GM12864 (cell line): ENCODE measurements at regions not wholly inside any gene's neighbourhood (a gene's known extent, or its start where the extent isn't known, plus 50 kb on each side); places are given as distances from the start of the nearest gene placed in this dataset.

Experiments used
- DNase-seq: peaks from one replicate; pipeline ENCODE4 v3.0.0-alpha.2; 2011; ENCODE audit warnings: low read depth
- H3K4me3 ChIP-seq: 2 replicates; pipeline ENCODE4 v1.5.1; 2011; ENCODE audit warnings: mild to moderate bottlenecking, low read depth, low read length, control low read depth
- TF ChIP-seq, protein P1 (sequence below): IDR thresholded peaks from 2 replicates; pipeline ENCODE4 v1.5.1; 2011; ENCODE audit warnings: low read depth, mild to moderate bottlenecking, moderate library complexity, low read length, control low read depth, inconsistent platforms; ENCODE audit errors: missing control alignments

GRCh38 chr17:79513206-79513605, 97.6 kb downstream of the RBFOX3 start:
- DNase-seq = no peak
- no peak overlapping the region for H3K4me3 ChIP-seq
- TF ChIP-seq, protein P1, sequence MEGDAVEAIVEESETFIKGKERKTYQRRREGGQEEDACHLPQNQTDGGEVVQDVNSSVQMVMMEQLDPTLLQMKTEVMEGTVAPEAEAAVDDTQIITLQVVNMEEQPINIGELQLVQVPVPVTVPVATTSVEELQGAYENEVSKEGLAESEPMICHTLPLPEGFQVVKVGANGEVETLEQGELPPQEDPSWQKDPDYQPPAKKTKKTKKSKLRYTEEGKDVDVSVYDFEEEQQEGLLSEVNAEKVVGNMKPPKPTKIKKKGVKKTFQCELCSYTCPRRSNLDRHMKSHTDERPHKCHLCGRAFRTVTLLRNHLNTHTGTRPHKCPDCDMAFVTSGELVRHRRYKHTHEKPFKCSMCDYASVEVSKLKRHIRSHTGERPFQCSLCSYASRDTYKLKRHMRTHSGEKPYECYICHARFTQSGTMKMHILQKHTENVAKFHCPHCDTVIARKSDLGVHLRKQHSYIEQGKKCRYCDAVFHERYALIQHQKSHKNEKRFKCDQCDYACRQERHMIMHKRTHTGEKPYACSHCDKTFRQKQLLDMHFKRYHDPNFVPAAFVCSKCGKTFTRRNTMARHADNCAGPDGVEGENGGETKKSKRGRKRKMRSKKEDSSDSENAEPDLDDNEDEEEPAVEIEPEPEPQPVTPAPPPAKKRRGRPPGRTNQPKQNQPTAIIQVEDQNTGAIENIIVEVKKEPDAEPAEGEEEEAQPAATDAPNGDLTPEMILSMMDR = no peak

GRCh38 chr17:79511471-79511870, 99.4 kb downstream of the RBFOX3 start:
- TF ChIP-seq, protein P1 = no peak
- no peak for DNase-seq
- H3K4me3 ChIP-seq = no peak overlapping the region

GRCh38 chr17:79510071-79510470, 100.8 kb downstream of the RBFOX3 start:
- TF ChIP-seq, protein P1 = no peak
- H3K4me3 ChIP-seq = no peak overlapping the region
- DNase-seq = no peak

GRCh38 chr17:79509490-79509889, 101.4 kb downstream of the RBFOX3 start:
- TF ChIP-seq, protein P1 = no peak
- DNase-seq = no peak
- no peak overlapping the region for H3K4me3 ChIP-seq

DNA sequence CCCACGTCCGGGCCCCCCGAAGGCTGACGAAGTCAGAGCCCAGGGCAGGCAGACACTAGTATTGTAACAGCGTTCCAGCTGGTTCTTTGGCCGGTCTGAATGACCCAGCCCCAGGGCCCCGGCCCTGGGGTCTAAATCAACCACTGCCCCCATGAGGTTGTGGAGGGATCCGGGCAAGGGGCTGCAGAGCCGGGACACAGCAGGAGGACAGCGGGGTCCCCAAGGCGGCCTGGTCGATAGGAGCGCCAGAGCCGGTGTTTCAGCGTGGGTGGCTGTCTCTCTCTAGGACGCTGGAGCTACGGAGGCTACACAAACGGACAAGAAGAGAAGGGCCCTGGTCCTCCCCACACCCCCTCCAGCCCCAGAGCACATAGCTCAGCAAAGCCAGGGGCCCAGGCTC, 101.8 kb downstream of the RBFOX3 start:
- H3K4me3 ChIP-seq = no peak overlapping the region
- TF ChIP-seq, protein P1 = no peak
- DNase-seq = no peak

DNA sequence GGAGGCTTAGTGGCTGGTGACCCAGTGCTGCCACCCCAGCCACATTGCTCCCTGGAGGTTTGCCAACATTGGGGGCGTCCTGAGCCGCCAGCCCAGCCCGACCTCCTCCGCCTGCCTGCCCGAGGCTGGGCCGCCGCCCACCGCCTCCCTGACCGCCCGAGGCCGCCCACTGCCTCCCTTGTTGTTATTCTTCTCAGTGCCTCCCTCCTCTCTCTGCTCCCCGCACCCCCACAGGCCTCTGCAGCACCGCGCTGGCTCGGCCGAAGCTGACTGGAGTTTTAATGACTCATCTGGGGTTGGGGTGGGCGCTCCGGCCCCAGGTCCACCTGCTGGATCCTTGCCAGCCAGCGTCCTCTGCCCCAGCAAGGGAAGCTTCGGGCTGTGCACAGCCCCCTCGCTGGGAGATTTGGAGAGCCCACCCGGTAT, 102.5 kb downstream of the RBFOX3 start:
- TF ChIP-seq, protein P1 = no peak
- no peak overlapping the region for H3K4me3 ChIP-seq

GRCh38 chr17:79506955-79507354, 103.9 kb downstream of the RBFOX3 start:
- H3K4me3 ChIP-seq = no peak overlapping the region
- no peak for DNase-seq
- TF ChIP-seq, protein P1 = no peak

More for the DNA sequence above, 102.5 kb downstream of the RBFOX3 start:
- no peak for DNase-seq
